Stimulated activated CD4-positive, alpha-beta T cell treated with anti-CD3 and anti-CD28 coated beads, Interleukin-2, amount 100 ng/mL, for 4 hours (primary cell): ENCODE measurements at regions not wholly inside any gene's neighbourhood (a gene's known extent, or its start where the extent isn't known, plus 50 kb on each side); places are given as distances from the start of the nearest gene placed in this dataset.
"Not testable (repeated sequence)": the region's sequence is repeated elsewhere in the genome, so short reads cannot be mapped to it uniquely, and the experiment has no call there.

Experiments
- DNase-seq: peaks from one replicate; pipeline ENCODE4 v3.0.0-alpha.2; 2020; ENCODE audit warnings: low read depth

GRCh38 chr15:70602834-70603560, 160.4 kb downstream of the UACA start:
- DNase-seq, result no peak

- no peak for DNase-seq
Measured at GRCh38 chr15:70602281-70602680, 161.1 kb downstream of the UACA start.

GRCh38 chr15:70597945-70598344, 165.4 kb downstream of the UACA start:
- DNase-seq, result no peak

GRCh38 chr15:70597056-70597603, 166.2 kb downstream of the UACA start:
- no peak for DNase-seq

- DNase-seq, result no peak
Measured at GRCh38 chr15:70596354-70597055, 166.9 kb downstream of the UACA start.

- DNase-seq, result no peak
Measured at GRCh38 chr15:70593795-70594194, 169.6 kb downstream of the UACA start.

- no peak for DNase-seq
Measured at GRCh38 chr15:70589728-70590127, 173.6 kb downstream of the UACA start.

- DNase-seq, result no peak
Measured at GRCh38 chr15:70589221-70589620, 174.1 kb downstream of the UACA start.

- DNase-seq, result no peak
Measured at GRCh38 chr15:70588613-70589012, 174.7 kb downstream of the UACA start.

GRCh38 chr15:70587896-70588567, 175.3 kb downstream of the UACA start:
- DNase-seq, result no peak

GRCh38 chr15:70587012-70587634, 176.2 kb downstream of the UACA start:
- not testable (repeated sequence) for DNase-seq

GRCh38 chr15:70586241-70586640, 177.1 kb downstream of the UACA start:
- no peak for DNase-seq

- peak; percentile 22 for DNase-seq
Measured at GRCh38 chr15:70585707-70586034, 177.7 kb downstream of the UACA start.

- DNase-seq, result peak; percentile 23
Measured at GRCh38 chr15:70584838-70585706, 178.3 kb downstream of the UACA start.

- DNase-seq, result no peak
Measured at GRCh38 chr15:70584441-70584837, 178.9 kb downstream of the UACA start.

GRCh38 chr15:70583006-70583405, 180.4 kb downstream of the UACA start:
- DNase-seq, result no peak

- no peak for DNase-seq
Measured at GRCh38 chr15:70582143-70582945, 181.0 kb downstream of the UACA start.

GRCh38 chr15:70580958-70581357, 182.4 kb downstream of the UACA start:
- no peak for DNase-seq

GRCh38 chr15:70580286-70580685, 183.1 kb downstream of the UACA start:
- DNase-seq, result no peak

GRCh38 chr15:70579766-70580165, 183.6 kb downstream of the UACA start:
- DNase-seq, result no peak

GRCh38 chr15:70578196-70578595, 185.2 kb downstream of the UACA start:
- no peak for DNase-seq
